ENCODE measurements at regions not wholly inside any gene's neighbourhood (a gene's known extent, or its start where the extent isn't known, plus 50 kb on each side); places are given as distances from the start of the nearest gene placed in this dataset.

DNA sequence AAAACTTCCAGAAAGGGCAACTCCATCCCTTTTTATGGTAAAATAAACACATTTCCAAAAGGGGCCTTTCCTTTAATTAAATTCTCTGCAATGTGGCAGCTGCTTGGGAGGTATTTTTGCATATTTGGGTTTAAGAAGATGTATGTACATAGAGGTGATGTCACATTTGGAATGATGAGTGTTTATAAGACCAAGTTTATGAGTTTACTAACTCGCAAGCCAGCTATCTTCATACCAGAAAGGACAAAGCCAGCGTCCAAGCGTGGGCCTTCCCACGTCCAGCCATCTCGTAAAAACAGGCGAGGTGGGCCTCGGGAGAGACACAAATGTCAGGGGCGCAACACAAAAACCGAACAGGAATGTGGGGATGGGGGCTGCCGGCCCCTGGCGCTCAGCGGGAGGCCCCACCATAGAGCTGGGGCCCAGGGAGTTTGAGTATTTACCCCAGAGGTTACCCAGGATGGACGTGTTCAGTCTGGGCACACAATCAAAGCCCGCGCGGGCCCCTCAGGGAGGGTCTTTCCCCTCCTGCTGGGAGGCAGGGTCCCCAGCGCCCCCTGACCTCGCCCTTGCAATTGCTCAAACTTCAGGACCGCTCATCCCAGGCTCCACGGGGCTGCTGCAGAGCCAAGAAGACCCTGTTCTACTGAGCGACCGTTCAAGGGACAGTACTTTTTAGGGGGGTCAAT, 137.3 kb downstream of the TWIST2 start:
- TF ChIP-seq, protein P1, sequence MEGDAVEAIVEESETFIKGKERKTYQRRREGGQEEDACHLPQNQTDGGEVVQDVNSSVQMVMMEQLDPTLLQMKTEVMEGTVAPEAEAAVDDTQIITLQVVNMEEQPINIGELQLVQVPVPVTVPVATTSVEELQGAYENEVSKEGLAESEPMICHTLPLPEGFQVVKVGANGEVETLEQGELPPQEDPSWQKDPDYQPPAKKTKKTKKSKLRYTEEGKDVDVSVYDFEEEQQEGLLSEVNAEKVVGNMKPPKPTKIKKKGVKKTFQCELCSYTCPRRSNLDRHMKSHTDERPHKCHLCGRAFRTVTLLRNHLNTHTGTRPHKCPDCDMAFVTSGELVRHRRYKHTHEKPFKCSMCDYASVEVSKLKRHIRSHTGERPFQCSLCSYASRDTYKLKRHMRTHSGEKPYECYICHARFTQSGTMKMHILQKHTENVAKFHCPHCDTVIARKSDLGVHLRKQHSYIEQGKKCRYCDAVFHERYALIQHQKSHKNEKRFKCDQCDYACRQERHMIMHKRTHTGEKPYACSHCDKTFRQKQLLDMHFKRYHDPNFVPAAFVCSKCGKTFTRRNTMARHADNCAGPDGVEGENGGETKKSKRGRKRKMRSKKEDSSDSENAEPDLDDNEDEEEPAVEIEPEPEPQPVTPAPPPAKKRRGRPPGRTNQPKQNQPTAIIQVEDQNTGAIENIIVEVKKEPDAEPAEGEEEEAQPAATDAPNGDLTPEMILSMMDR (IDR thresholded peaks at IDR 0.05; ENCODE audit: borderline replicate concordance, extremely low read depth, low read length, poor library complexity, severe bottlenecking) = no peak
- TF ChIP-seq EZH2 (IDR thresholded peaks at IDR 0.05; ENCODE audit: borderline replicate concordance, low read depth, low read length, severe bottlenecking) = no peak

Measured in DND-41 (cell line).